GM19025 (cell line): ENCODE measurements at regions not wholly inside any gene's neighbourhood (a gene's known extent, or its start where the extent isn't known, plus 50 kb on each side); places are given as distances from the start of the nearest gene placed in this dataset.
"Not testable (repeated sequence)": the region's sequence is repeated elsewhere in the genome, so short reads cannot be mapped to it uniquely, and the experiment has no call there.

Source experiments
- ATAC-seq: cut with Tn5 transposase; IDR thresholded peaks from one replicate; pipeline ENCODE4 v1.9.1; 2021; ENCODE audit warnings: mild to moderate bottlenecking, low read depth, moderate library complexity; ENCODE audit not compliant: unreplicated experiment

DNA sequence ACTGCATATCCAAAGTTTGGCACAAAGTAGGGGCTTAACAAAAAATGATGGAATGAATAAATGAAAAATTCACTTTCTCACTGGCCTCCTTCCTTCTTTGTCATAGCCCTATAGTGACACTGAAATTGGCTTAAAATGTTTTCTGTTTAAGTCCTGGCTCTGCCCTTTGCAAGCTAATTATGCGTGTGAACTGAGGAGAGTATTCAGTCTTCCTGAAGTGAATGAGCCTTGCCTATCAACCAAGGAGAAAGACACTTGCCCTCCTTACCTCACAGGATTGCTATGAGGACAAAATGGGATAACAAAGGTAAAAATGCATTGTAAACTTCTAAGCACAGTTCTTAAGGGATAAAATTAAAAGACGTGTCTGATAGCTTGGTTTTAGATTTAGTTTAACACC lies 729.8 kb upstream of the ANO3 start:
- no peak for ATAC-seq

DNA sequence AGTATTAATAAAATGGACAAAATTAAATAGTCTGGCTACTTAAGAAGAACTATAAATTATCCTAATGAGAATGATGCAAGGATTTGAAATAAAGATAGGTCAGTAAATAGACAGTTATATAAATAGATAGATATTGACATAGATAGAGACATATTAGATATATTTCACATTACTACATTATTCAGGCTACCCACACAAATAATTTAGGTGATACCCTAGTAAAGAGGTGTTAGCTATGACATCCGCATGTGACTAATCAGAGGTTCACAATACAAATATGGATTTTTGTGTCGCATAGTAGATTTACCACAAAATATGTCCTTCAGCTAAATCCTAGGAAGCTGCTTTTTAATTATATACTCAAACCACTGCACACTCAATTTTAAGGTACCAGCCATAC lies 729.0 kb upstream of the ANO3 start:
- no peak for ATAC-seq

DNA sequence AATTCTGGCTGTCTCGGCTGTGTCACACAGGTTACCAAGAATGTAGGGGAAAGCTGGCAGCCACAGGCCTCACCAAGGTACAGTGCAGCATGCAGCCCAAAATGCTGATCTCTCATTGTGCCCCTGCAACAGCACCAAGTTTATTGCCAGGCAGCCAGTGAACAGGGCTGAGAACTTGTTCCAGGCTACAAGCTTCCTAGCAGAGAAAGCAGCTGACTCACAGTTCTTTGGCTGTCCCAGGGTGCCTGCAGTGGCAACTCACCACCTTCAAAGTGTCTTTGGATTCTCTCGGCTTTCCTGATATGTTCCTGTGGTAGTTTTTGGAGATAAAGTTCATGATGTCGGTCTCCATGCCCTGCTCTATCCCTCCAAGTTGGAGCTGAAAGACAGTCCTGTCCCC lies 719.1 kb upstream of the ANO3 start:
- no peak for ATAC-seq

- no peak for ATAC-seq
Observed at GRCh38 chr11:25613451-25613850, 718.5 kb upstream of the ANO3 start.

DNA sequence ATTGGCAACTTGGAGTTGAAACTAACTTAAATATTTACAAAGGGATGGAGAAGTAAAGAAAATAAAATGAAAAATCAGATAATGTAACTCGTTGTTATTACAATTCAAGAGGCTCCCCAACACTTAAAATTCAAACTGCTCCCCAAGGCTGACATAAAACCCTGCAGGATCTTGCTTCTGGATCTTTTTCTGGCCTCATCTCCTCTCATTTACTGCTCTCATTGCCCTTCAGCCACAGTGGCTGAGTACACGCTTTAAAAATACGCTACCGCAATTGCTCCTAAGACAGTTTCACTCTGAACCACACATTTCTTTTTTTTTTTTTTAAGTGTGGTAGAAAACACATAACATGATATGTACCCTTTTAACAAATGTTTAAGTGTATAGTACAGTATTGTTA lies 718.1 kb upstream of the ANO3 start:
- no peak for ATAC-seq

DNA sequence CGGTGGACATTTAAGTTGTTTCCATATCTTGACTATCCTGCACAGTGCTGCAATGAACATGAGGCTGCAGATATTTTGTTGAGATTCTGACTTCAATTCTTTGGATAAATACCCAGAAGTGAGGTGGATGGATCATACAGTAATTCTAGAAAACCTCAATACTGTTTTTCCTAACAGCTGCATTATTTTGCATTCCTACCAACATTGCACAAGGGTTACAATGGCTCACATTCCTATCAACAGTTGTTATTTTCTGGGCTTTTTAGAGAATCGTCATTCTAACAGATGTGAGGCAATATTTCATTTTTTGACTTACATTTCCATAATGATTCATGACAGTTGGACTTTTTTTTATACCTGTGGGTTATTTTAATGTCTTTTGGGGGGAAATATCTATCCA lies 716.9 kb upstream of the ANO3 start:
- ATAC-seq = no peak

- ATAC-seq = no peak
Observed at GRCh38 chr11:25615841-25616240, 716.1 kb upstream of the ANO3 start.

- no peak for ATAC-seq
Observed at GRCh38 chr11:25625094-25625493, 706.8 kb upstream of the ANO3 start.

DNA sequence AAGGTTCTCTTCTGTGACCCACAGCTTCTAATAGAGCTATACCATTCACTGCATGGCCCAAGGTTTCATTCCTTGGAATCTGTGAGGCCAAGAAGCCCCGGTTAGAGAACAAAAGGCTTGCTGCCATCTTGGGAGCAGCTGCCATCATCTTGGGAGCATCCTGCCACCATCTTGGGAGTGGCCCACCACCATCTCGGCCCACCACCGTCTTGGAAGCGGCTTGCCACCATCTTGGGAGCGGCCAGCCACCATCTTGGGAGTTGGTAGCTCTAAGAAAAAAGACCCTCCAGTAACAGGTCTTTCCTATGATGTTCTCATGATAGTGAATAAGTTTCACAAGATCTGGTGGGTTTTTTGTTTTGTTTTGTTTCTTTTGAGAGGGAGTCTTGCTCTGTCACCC lies 703.9 kb upstream of the ANO3 start:
- ATAC-seq = no peak

- ATAC-seq = no peak
Observed at GRCh38 chr11:25633230-25633629, 698.7 kb upstream of the ANO3 start.

DNA sequence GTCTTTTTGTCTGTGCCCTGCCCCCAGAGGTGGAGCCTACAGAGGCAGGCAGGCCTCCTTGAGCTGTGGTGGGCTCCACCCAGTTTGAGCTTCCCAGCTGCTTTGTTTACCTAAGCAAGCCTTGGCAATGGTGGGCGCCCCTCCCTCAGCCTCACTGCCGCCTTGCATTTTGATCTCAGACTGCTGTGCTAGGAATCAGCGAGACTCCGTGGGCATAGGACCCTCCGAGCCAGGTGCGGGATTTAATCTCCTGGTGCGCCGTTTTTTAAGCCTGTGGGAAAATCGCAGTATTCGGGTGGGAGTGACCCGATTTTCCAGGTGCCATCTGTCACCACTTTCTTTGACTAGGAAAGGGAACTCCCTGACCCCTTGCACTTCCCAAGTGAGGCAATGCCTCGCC lies 682.7 kb upstream of the ANO3 start:
- ATAC-seq = not testable (repeated sequence)

DNA sequence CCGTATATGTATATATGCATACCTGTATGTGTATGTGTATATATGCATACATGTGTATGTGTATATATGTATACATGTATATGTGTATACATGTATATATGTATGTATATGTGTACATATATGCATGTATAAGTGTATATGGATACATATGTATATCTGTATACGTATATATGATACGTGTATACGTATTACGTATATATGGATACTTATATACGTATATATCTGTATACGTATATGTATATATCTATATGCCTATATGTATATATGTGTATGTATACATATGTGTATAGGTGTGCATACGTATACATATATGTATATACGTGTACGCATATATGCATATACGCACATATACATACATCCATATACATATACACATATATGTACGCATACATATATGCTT lies 681.6 kb upstream of the ANO3 start:
- no peak for ATAC-seq

- no peak for ATAC-seq
Observed at GRCh38 chr11:25655636-25656035, 676.3 kb upstream of the ANO3 start.

- ATAC-seq = no peak
Observed at GRCh38 chr11:25658916-25659315, 673.0 kb upstream of the ANO3 start.

- ATAC-seq = no peak
Observed at GRCh38 chr11:25659706-25660105, 672.2 kb upstream of the ANO3 start.

GRCh38 chr11:25667871-25668270 lies 664.1 kb upstream of the ANO3 start:
- ATAC-seq = no peak

- no peak for ATAC-seq
Observed at GRCh38 chr11:25691959-25692358, 640.0 kb upstream of the ANO3 start.

DNA sequence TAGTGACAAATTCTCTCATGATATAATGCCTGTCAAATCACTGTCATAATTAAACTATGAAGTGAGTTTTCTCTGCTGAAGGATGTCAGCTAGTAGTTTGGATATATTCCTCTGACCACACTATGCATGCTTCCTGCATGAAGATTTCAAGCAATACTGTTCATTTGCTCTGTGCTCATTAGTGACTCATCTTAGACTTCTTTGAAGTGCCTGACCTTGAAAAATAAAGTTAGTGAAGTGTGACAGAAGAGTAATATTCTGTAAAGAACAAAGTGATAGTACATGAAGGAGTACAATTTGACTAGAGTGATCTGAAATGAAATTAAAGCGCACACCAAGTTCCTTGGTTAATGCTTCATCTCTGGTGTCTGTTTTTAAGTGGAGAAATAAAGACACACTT lies 629.5 kb upstream of the ANO3 start:
- no peak for ATAC-seq

GRCh38 chr11:25710975-25711374 lies 621.0 kb upstream of the ANO3 start:
- no peak for ATAC-seq

DNA sequence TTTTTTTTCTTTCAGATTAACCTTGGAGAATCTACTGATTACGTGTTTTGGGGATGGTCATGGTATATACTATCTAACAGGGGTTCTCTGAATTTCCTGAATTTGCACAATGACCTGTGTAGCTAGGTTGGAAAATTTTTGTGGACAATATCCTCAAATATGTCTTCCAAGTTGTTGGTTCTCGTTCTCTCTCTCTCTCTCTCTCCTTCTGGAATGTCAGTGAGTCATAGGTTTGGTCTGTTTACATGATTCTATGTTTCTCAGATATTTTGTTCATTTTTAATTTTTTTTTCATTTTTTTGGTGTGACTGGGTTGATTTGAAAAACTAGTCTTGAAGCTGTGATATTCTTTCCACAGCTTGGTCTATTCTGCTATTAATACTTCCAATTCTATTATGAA lies 604.0 kb upstream of the ANO3 start:
- ATAC-seq = no peak

DNA sequence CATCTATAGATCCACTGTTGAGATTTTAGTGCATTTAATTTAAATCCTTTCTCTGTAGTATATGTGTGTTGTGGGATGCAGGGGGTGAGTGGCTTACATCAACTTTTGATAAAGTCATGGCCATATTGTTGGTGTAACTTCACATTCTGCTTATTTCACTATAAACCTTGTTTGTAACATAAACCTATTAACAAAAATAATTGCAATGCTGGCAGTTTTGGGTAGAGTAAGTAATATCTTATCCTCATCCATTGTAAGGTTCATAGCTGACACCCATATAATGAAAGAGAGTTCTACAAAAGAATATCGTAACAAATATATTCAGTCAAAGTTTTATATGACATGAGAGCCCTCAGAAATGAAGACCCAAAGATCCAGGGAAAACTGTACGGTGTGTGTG lies 601.7 kb upstream of the ANO3 start:
- ATAC-seq = no peak

GRCh38 chr11:25733777-25734176 lies 598.2 kb upstream of the ANO3 start:
- no peak for ATAC-seq

- no peak for ATAC-seq
Observed at GRCh38 chr11:25734591-25735211, 597.2 kb upstream of the ANO3 start.
